Neuronal stem cell (in vitro differentiated cells): ENCODE measurements at regions not wholly inside any gene's neighbourhood (a gene's known extent, or its start where the extent isn't known, plus 50 kb on each side); places are given as distances from the start of the nearest gene placed in this dataset.
"Not testable (repeated sequence)": the region's sequence is repeated elsewhere in the genome, so short reads cannot be mapped to it uniquely, and the experiment has no call there.

Experiments
- DNase-seq: peaks from one replicate; pipeline ENCODE4 v3.0.0-alpha.2; 2013; ENCODE audit warnings: low spot score
- H2AFZ ChIP-seq: one replicate; pipeline ENCODE4 v1.6.1; 2013; ENCODE audit warnings: mild to moderate bottlenecking, low read length, inconsistent platforms
- H2AK5ac ChIP-seq: 2 replicates; pipeline ENCODE4 v1.6.1; 2013; ENCODE audit warnings: low read depth, mild to moderate bottlenecking, inconsistent platforms, low read length, moderate library complexity, mixed read lengths
- H2BK120ac ChIP-seq: 2 replicates; pipeline ENCODE4 v1.6.1; 2013; ENCODE audit warnings: low read depth, mild to moderate bottlenecking, inconsistent platforms, low read length, moderate library complexity, mixed read lengths
- H2BK12ac ChIP-seq: one replicate; pipeline ENCODE4 v1.6.1; 2013; ENCODE audit warnings: low read length, inconsistent platforms
- H2BK15ac ChIP-seq: 2 replicates; pipeline ENCODE4 v1.6.1; 2013; ENCODE audit warnings: mild to moderate bottlenecking, low read length, inconsistent platforms, mixed read lengths
- H2BK5ac ChIP-seq: one replicate; pipeline ENCODE4 v1.6.1; 2013; ENCODE audit warnings: inconsistent platforms, mild to moderate bottlenecking, low read length, moderate library complexity
- H3K14ac ChIP-seq: one replicate; pipeline ENCODE4 v1.6.1; 2013; ENCODE audit warnings: low read length, inconsistent platforms
- H3K18ac ChIP-seq: 2 replicates; pipeline ENCODE4 v1.6.1; 2013; ENCODE audit warnings: low read length, inconsistent platforms
- H3K23ac ChIP-seq: 2 replicates; pipeline ENCODE4 v1.6.1; 2013; ENCODE audit warnings: low read depth, mild to moderate bottlenecking, mixed read lengths, low read length, inconsistent platforms; ENCODE audit not compliant: poor library complexity
- H3K27ac ChIP-seq: replicated peaks from 3 replicates; pipeline ENCODE4 v1.5.1; 2013; ENCODE audit warnings: low read length, inconsistent platforms
- H3K27me3 ChIP-seq, 3 experiments: 2 replicates each; pipeline ENCODE4 v1.6.1; 2013; ENCODE audit warnings: low read length in 3 of 3, mild to moderate bottlenecking in 2 of 3, inconsistent platforms in 1 of 3, low read depth in 1 of 3, mixed read lengths in 1 of 3, moderate library complexity in 1 of 3; ENCODE audit not compliant: control insufficient read depth in 3 of 3, insufficient read depth in 3 of 3
- H3K36me3 ChIP-seq, 2 donors: replicated peaks in 1 of 2; 2 replicates each; pipeline ENCODE4 v1.6.1; 2013; ENCODE audit warnings: low read length in 2 of 2; ENCODE audit not compliant: control insufficient read depth in 2 of 2, insufficient read depth in 2 of 2
- H3K4ac ChIP-seq: 2 replicates; pipeline ENCODE4 v1.6.1; 2013; ENCODE audit warnings: inconsistent platforms, mild to moderate bottlenecking, low read length, moderate library complexity
- H3K4me1 ChIP-seq, 2 donors: 1 replicate in 1 of 2; 2 replicates in 1 of 2; pipeline ENCODE4 v1.6.1; 2013; ENCODE audit warnings: low read length in 2 of 2, low read depth in 1 of 2; ENCODE audit not compliant: control insufficient read depth in 2 of 2, insufficient read depth in 1 of 2
- H3K4me2 ChIP-seq: one replicate; pipeline ENCODE4 v1.6.1; 2013; ENCODE audit warnings: mild to moderate bottlenecking, low read length, inconsistent platforms; ENCODE audit not compliant: insufficient read depth, poor library complexity, severe bottlenecking
- H3K4me3 ChIP-seq, 2 donors: 2 replicates each; pipeline ENCODE4 v1.5.1; 2013; ENCODE audit warnings: low read length in 2 of 2, mild to moderate bottlenecking in 2 of 2, inconsistent platforms in 1 of 2, moderate library complexity in 1 of 2
- H3K79me1 ChIP-seq: one replicate; pipeline ENCODE4 v1.6.1; 2013; ENCODE audit warnings: low read depth, mild to moderate bottlenecking, inconsistent platforms, low read length, moderate library complexity
- H3K9ac ChIP-seq: one replicate; pipeline ENCODE4 v1.6.1; 2013; ENCODE audit warnings: mild to moderate bottlenecking, low read depth, low read length, inconsistent platforms; ENCODE audit not compliant: poor library complexity
- H3K9me3 ChIP-seq, 2 donors: replicated peaks in 1 of 2; 2 replicates each; pipeline versions ENCODE3 to v1.6.1; 2013; ENCODE audit warnings: low read length in 2 of 2, mild to moderate bottlenecking in 2 of 2, inconsistent platforms in 1 of 2, low read depth in 1 of 2, mixed read lengths in 1 of 2, moderate library complexity in 1 of 2; ENCODE audit not compliant: control insufficient read depth in 2 of 2, insufficient read depth in 1 of 2
- H4K8ac ChIP-seq: one replicate; pipeline ENCODE4 v1.6.1; 2013; ENCODE audit warnings: low read depth, mild to moderate bottlenecking, inconsistent platforms, low read length, moderate library complexity
- H4K91ac ChIP-seq: one replicate; pipeline ENCODE4 v1.6.1; 2013; ENCODE audit warnings: low read length, low read depth, mild to moderate bottlenecking, inconsistent platforms; ENCODE audit not compliant: poor library complexity
- WGBS, 2 donors: extraction: QIAGEN DNeasy Blood & Tissue Kit; methylation state at CpG; one replicate each; pipeline ENCODE4 v1.1.7; 2013; ENCODE audit warnings: missing lambda C conversion rate in 2 of 2, mixed read lengths in 1 of 2; ENCODE audit not compliant: insufficient read length in 2 of 2, insufficient replicate concordance in 1 of 2; ENCODE audit errors: extremely low coverage in 2 of 2; 5-methylcytosine and 5-hydroxymethylcytosine counted together

DNA sequence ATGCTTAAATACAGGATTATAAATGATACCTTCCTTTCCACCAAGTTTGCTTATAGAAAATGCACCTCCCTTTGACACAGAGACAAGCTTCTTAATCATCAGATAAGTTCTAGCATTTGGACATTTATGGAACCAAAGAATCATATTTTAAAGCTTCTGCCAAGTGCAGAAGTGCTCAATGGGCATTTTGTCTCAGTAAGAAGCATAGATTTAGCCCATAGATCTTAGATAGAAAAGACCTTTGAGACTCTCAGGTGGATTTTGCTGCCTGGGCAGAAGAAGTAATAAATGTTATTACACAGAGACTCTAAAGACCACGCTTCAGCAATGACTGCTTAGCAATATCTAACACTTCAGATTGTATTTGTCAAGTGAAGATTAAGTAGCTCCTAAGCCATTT lies 174.6 kb downstream of the VEGFC start:
- Histone ChIP-seq H3K4me3 (no peak overlapping the region), H3K79me1 (no peaks in the 10 kb centered on the region), H3K18ac (no peak overlapping the region), H2BK15ac (no peak overlapping the region), H3K4ac (no peak overlapping the region), H4K91ac (no peak overlapping the region), H2BK5ac (no peak overlapping the region), H4K8ac (no peak overlapping the region), H3K27ac (no peak overlapping the region), H3K36me3 (no peaks in the 10 kb centered on the region), H3K23ac (no peak overlapping the region), H3K9ac (no peak overlapping the region), H2BK120ac (no peak overlapping the region), H3K14ac (no peak overlapping the region), H2BK12ac (no peak overlapping the region), H3K9me3 (no peaks in the 10 kb centered on the region), H3K27me3 (no peaks in the 10 kb centered on the region), H3K4me1 (no peaks in the 10 kb centered on the region), H2AK5ac (no peak overlapping the region), H3K4me2 (no peak overlapping the region), H2AFZ (no peak overlapping the region)
- no CpG with 5 or more reads among the region's 1 CpG for WGBS, 2 donors
- no peak for DNase-seq

DNA sequence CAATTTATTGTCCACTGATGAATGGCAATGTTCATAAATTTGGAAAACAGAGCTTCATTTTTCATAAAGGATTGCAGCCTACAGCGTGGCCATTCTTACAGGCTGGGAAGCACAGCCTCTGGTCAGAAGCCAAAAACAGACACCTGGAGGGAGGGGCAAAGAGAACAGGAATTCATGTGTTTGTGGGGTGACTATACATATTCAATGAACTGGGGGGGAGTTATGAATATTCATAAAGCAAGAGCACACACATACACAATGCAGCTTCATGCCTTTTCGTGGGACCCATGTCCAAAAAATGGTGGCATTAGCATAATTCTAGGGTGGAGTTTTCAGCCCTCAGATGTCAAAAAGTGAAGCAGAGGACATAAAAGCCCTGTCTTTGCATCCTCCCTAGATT lies 173.3 kb downstream of the VEGFC start:
- no CpG with 5 or more reads among the region's 2 CpGs for WGBS, 2 donors
- no peak overlapping the region for H3K27ac ChIP-seq
- no peak overlapping the region for H3K4me3 ChIP-seq

DNA sequence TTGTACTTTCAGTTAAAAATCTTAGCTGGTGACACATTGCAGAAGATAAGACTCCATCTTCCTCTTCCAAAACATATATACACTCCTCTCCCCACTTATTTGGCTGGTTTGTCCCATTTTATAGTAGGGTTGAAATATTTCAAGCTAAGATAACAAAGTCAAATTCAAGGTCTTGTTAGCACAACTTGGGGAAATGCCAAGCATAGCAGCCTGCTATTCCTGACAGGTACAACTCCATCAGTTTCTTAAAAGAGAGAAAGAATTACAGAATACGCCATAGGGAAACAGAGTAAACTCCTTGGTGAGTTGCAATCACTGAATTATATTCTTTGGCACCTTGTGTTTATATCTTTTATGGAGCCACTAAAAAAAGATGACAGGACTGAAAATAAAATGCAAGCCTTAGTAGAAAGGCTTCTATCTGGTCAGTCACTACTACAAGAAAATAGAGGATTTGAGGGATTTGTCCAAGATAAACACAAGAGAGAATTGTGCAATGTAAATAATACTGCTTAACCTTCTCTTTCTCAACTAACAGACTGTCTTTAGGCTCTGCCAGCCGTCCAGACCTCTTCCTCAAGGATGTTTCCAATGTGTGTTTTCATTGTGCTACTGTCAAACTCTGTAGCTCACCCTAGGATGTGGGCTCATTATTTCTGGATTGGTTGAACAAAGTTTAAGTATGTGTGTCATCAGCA lies 170.3 kb downstream of the VEGFC start:
- H3K4me3 ChIP-seq = no peak overlapping the region
- no peak overlapping the region for H2BK12ac ChIP-seq
- DNase-seq = no peak
- no peak overlapping the region for H3K4ac ChIP-seq
- H3K9me3 ChIP-seq = peaks cover 0 to 1% of the 10 kb centered on the region in 2 donors
- no peaks in the 10 kb centered on the region for H3K4me1 ChIP-seq
- no peak overlapping the region for H3K23ac ChIP-seq
- H3K27me3 ChIP-seq = no peaks in the 10 kb centered on the region
- H2BK5ac ChIP-seq = no peak overlapping the region
- no peak overlapping the region for H4K91ac ChIP-seq
- H4K8ac ChIP-seq = no peak overlapping the region
- no CpG with 5 or more reads among the region's 2 CpGs for WGBS, 2 donors
- H3K27ac ChIP-seq = no peak overlapping the region
- H3K9ac ChIP-seq = no peak overlapping the region
- no peaks in the 10 kb centered on the region for H3K36me3 ChIP-seq
- H2AFZ ChIP-seq = no peak overlapping the region
- no peak overlapping the region for H3K14ac ChIP-seq
- no peak overlapping the region for H2AK5ac ChIP-seq
- H3K79me1 ChIP-seq = no peaks in the 10 kb centered on the region
- no peak overlapping the region for H2BK120ac ChIP-seq
- no peak overlapping the region for H3K4me2 ChIP-seq
- no peak overlapping the region for H3K18ac ChIP-seq
- no peak overlapping the region for H2BK15ac ChIP-seq

More for the DNA sequence above, 173.3 kb downstream of the VEGFC start:
- H2BK12ac ChIP-seq = no peak overlapping the region
- H3K79me1 ChIP-seq = no peaks in the 10 kb centered on the region
- no peak overlapping the region for H3K9ac ChIP-seq
- no peak overlapping the region for H2BK5ac ChIP-seq
- no peak overlapping the region for H3K14ac ChIP-seq
- H3K4me2 ChIP-seq = no peak overlapping the region
- no peak overlapping the region for H3K23ac ChIP-seq
- H3K9me3 ChIP-seq = no peaks in the 10 kb centered on the region
- no peak overlapping the region for H3K4ac ChIP-seq
- H4K91ac ChIP-seq = no peak overlapping the region
- no peaks in the 10 kb centered on the region for H3K36me3 ChIP-seq
- no peak overlapping the region for H4K8ac ChIP-seq
- no peak overlapping the region for H3K18ac ChIP-seq
- no peak overlapping the region for H2BK120ac ChIP-seq
- H2BK15ac ChIP-seq = no peak overlapping the region
- H3K27me3 ChIP-seq = no peaks in the 10 kb centered on the region
- H2AK5ac ChIP-seq = no peak overlapping the region
- no peaks in the 10 kb centered on the region for H3K4me1 ChIP-seq
- no peak overlapping the region for H2AFZ ChIP-seq
- DNase-seq = no peak

DNA sequence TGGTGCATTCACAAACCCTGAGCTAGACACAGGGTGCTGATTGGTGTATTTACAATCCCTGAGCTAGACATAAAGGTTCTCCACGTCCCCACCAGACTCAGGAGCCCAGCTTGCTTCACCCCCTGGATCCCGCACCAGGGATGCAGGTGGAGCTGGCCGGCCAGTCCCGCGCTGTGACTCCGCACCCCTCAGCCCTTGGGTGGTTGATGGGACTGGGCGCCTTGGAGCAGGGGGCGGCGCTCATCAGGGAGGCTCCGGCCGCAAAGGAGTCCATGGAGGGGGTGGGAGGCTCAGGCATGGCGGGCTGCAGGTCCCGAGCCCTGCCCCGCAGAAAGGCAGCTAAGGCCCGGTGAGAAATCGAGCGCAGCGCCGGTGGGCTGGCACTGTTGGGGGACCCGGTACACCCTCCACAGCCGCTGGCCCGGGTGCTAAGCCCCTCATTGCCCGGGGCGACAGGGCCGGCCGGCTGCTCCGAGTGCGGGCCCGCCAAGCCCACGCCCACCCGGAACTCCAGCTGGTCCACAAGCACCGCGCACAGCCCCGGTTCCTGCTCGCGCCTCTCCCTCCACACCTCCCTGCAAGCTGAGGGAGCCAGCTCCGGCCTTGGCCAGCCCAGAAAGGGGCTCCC lies 167.6 kb downstream of the VEGFC start:
- H3K4me1 ChIP-seq, H3K4me3 ChIP-seq, H2BK120ac ChIP-seq, H2BK12ac ChIP-seq, H3K36me3 ChIP-seq, H4K8ac ChIP-seq, DNase-seq, H3K4ac ChIP-seq, H3K27me3 ChIP-seq, H2AK5ac ChIP-seq, H3K18ac ChIP-seq, H3K9me3 ChIP-seq, H3K79me1 ChIP-seq, H4K91ac ChIP-seq, H3K9ac ChIP-seq, H3K4me2 ChIP-seq, H3K27ac ChIP-seq, H2BK15ac ChIP-seq, H2AFZ ChIP-seq, H2BK5ac ChIP-seq, H3K14ac ChIP-seq, H3K23ac ChIP-seq: not testable (repeated sequence)
- WGBS, 2 donors = no CpG with 5 or more reads among the region's 37 CpGs
